Colon (tissue), 2 donors: ENCODE measurements at regions not wholly inside any gene's neighbourhood (a gene's known extent, or its start where the extent isn't known, plus 50 kb on each side); places are given as distances from the start of the nearest gene placed in this dataset.
"Not testable (repeated sequence)": the region's sequence is repeated elsewhere in the genome, so short reads cannot be mapped to it uniquely, and the experiment has no call there.

ENCODE experiments used
- FAIRE-seq: peaks from 2 replicates; lab custom pipeline; 2012; peaks lifted over from hg19 to GRCh38; lab: Jason Lieb, UNC
- donor health status: control.
- donor health status: control.

DNA sequence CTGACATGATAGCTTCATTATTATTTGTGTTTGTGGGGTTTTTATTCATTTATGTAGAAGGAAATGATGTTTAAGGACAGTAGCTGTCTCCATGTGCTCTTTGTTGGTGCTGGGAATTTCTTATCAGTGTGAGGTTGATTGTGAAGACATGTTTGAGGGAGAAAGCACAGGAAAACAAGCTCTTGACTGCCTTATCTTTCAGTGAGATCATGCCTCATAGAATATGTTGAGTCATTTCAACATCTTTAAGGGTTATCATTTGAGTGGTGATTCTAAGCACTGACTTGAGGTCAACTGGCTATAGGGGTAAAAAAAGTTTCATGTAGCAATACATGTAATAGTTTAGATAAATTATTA is 405.1 kb upstream of the ADAMTS5 start:
- FAIRE-seq = no peak

DNA sequence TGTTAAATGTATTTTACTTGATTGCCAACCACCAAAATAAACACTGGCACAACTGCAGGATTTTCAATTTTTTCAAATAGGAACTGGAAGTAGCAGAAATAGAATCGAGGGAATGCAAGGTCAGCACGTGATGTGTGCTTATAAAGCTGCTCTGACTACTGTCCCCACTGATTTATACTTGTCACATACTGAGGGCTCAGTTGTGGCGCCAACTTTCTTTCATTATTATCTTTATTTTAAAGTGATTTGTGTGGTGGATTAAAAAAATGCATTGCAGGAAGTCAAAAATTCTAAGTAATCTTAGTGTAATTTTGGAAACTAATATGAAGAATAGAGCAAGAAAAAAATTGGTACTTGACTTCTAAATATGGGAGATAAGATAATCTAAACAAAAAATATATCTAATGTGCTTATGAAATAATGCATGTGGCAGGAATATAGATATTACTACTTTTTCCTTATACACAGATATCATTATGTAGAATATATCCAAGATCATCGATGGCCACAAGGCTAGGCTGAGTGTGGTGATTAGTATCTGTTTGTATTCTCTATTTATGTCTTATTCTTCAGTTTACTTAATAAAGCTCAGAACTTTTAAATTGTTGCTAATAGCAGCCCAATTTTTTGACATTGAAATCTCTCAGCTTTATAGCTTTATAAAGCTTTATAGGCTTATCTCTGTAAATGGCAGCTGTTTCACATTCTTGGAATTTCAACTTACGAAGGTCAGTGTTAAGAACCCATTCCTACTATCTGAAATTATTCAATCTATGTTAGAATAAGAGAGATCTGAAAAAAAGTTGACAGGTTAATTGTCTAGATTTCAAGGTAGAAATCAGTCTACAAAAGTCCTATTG is 404.5 kb upstream of the ADAMTS5 start:
- no peak for FAIRE-seq

DNA sequence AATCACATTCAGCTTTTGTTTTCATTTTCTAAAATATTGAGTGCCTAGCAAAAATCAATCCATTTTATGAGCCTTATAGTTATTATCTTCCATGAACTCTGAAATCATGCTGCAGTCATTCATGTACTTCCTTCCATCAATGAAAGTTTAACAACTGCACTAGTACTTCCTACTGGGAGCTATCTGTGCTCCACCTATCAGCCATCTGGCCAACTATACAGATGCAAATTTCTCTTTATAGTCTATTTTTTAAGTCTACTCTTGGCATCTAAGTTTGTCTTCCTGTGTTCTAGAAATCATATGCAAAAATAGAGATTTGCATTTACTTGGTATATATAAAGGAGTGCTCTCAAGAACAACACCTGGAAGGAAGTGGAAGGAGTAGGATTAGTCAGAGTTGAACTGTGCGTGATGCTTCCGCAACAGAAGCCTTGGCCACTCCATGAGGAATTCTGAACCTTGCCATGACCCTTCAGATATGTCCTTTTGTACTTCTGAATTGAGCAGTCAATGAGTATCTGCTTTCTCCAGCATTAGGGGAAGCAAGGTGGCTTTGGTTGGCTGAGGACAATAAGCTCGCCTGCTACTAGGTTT is 403.2 kb upstream of the ADAMTS5 start:
- no peak for FAIRE-seq

DNA sequence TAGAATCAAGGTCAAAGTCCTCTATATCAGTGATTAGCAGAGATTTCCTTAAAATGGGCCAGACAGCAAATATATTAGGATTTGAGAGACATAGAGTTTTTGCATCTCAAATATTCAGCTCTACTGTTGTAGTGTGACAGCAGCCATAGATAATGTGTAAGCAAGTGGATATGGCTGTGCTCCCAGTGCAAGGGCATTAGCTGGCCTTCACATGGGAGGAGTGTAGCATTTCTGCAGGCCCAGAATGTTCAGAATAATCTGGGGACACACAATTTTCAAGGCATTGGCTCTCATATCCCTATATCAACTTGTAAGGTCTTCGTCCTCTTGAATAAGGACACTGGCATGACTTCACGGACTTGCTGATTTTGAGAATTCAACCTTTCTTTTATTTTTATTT is 402.3 kb upstream of the ADAMTS5 start:
- FAIRE-seq = no peak

DNA sequence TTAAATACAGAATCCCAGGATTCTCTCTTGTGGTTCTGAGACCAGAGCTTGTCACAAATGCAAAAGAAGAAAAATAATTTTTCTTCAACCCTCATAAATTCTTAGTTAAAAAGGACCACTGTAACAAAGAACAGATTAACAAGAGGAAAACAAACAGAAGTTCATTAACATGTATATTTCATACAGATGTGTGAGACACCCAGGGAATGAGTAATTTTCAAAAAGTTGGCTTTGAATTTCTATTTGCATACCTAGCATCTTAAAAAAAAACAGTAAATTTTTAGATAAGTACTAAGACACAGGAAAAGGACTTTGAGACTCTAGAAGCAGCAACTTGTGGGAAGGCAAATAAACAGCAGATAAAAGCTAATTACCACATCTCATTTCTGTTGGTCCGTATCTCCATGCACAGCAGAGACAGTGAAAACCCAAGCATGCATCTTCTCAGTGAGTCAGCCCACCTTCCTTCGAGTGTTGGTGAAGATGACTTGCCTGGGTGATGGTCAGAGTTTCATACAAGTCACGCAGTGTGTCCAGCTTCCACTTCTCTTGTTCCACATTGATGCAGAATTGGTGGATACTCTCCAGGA is 399.9 kb upstream of the ADAMTS5 start:
- FAIRE-seq = no peak

DNA sequence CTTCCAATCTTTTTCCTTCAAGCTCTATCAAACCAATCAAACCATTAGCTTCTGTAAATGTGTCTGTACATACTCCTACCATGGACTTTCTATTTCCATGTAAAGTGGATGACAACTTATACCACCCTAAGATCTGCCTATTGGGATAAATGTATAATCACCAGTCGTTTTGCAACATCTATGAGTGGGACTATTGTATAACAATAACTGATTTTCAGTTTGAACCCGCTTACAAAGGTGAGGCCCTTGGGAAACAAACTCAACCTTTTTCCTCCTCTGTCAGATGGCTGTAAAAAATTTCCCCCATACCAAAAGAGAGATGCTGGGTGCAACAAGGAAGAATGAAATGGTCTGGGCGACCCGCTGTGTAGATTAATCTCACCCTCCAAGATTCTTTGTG is 399.1 kb upstream of the ADAMTS5 start:
- FAIRE-seq = no peak

DNA sequence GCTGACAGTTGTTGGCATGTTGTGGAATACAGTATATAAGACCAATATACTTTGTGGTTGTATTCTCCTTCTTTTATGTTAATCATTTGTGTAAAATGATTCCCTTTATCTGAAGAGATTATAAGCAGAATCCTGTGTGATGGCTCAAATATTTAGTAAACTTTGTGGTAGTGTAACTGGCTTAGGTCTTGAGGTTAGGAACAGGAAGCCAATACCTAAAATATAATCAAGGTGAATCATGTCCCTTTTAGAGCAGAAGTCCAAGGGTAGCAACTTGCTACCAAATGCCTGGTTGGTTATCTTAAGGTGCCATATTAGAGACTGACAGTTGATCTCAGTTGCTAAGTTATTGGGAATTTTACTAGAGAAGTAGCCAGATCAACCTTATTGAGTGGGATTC is 398.5 kb upstream of the ADAMTS5 start:
- no peak for FAIRE-seq

DNA sequence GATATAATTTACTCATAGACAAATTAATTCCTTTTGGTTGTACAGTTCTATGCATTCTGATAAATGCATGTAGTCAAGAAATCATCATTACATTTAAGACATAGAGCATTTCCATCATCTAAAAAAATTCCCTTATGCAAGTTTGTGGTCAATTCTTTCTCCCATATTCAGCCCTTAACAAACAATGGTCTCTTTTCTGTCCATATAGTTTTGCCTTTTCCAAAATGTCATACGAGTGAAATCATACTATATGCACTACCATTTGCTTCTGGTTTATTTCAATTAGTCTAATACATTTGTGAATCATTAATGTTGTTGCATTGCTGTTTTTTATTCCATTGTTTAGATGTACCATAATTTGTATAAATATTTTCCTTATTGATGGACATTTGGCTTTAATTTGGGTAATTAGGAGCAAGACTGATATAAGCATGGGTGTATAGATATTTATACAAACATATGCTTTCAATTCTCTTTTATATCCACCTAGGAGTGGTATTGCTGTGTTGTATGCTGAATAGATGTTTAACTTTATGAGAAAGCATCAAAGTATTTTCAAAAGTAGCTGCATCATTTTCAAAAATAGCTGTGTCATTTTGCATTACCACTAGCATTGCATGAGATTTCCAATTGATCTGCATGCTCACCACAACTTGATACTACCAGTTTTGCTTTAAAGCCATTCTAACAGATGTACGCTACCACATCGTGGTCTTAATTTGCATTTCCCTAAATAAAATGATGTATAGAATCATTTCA is 397.0 kb upstream of the ADAMTS5 start:
- FAIRE-seq = no peak

DNA sequence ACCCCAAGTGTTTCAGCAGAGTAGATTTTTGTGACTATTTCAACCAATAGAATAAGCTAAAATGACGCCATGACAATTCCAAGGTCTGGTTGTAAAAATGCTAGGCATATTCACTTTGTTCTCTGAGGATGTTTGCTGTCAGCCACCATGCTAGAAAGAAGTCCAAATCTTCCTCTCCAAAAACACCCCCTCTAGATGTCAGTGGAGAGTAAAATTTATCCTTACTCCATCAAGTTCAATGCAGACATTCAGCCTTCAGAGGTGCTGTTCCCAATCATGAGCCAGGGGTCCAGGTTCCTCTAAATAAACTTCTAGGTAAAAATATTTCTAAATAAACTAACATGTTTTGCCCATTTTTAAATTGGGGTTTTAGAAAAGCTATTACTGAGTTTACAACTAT is 395.4 kb upstream of the ADAMTS5 start:
- FAIRE-seq = no peak

DNA sequence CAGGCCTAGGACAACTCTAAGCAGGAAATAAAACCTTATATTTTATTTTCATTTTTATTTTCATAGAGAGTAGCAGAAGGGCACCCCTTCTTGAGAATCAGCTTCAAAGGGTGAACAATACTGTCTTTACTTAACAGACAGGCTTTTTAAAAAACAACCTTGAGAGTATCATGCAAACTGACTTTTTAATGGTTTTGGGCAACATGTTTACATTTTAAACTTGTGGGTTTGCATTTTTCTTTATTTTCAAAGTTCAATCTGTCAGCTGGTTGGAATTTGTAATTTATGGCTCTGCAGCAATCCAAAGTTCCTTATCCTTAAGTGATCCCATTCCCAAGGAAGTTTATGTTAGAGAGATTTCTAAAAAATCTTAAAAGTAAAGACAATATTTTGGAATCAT is 392.3 kb upstream of the ADAMTS5 start:
- FAIRE-seq = no peak

DNA sequence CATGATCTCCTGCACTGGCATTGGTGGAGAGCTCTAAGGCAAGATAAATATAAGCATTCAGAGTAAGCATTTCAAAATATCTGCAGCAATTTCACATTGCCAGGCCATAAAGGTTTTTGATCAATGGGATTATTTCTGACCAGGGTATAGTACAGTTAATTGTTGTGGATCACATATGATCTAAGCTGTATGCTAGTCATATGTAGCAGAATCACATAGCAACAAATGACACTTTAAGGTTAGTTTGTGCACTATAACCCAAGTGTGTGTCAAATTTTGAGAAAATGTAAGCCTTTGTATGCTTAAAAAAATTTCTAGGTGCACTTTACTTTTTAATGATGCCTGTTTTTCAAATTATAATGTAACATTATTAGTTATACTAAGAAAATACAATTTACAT is 386.0 kb upstream of the ADAMTS5 start:
- FAIRE-seq = no peak

DNA sequence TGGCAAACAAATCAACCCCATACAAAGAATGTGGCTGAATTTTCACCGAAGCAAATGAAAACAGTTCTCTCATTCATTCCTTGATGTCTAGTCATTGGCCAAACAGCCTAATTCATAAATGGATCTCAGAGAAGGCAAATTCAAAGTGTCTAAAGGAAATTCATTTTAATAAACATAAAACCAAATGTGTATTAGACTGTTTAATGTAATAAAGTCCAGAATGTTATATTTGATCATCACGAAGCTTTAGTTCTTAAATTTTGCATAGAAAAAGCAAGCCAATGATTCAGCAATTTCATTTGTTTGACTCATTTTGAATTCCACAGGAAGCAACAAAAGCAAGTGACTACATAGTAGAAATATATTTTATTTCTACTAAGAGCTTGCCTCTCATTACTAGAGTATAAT is 379.2 kb upstream of the ADAMTS5 start:
- FAIRE-seq = no peak

DNA sequence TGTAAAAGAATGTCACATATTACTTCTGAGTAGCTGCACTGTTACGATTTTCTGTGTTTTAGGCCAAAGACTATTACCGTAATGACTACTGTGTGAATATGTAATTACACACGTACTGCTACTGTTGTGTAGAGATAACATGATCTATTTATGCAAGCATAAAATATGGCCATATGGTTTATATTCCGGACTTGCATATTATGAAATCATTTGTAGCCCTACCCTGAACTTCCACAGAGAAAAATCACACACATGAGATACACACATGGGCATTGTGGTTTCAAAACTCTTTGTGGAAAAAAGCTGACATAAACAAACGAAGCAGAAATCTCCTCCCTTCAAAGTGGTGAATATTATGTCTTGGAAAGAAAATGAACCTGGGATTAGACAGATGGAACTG is 373.0 kb upstream of the ADAMTS5 start:
- no peak for FAIRE-seq

DNA sequence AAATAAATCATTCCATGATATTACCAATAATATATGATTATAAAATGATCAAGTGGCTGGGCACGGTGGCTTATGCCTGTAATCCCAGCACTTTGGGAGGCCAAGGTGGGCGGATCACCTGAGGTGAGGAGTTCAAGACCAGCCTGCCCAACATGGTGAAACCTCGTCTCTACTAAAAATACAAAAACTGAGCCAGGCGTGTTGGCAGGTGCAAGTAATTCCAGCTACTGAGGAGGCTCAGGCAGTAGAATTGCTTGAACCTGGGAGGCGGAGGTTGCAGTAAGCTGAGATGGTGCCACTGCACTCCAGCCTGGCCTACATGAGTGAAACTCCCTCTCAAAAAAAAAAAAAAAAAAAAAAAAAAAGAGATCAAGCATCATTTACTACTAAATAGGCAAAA is 371.1 kb upstream of the ADAMTS5 start:
- not testable (repeated sequence) for FAIRE-seq

DNA sequence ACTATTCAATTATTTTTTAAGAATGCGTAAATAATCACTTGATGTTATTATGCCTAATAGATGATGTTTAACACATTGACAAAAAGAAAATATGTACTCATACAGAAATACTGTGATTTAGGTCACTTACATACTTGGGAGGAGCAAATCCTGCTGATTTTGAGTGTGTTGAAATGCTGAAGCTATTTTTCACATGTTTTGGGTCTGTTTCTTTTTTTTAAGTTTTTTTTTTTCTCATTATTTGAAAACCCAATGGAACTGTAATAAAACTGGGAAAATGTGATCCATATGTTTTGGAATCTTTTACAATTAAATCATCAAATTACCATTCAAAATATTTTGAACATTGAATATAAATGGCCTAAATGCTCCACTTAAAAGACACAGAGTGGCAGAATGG is 366.2 kb upstream of the ADAMTS5 start:
- no peak for FAIRE-seq

DNA sequence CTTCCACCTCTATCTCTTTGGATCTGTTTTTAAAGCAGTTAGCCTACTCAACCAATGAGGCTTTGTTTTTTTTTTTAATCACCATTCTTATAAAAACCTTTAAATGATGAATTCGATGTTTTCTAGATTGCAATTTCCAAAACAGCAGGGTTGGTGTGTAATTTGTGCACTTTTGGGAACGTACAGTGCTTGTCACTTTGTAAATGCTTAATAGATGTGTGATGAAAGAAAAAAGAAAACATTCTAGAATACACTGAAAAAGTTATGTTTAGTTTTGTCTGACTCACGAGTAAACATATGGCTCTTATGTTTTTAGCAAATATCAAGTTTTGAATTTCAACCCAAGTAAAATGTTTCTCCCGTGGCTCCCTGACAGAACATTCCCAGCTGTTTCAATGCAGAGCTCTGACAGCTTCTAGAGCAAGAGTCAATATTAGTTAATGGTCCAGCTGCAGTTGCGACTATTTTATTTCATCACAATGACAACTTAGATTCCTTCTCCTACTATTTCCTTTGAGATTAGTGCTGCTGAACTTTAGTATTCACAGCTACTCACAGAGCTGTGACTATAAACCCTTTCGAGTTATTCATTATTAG is 362.5 kb upstream of the ADAMTS5 start:
- FAIRE-seq = no peak

DNA sequence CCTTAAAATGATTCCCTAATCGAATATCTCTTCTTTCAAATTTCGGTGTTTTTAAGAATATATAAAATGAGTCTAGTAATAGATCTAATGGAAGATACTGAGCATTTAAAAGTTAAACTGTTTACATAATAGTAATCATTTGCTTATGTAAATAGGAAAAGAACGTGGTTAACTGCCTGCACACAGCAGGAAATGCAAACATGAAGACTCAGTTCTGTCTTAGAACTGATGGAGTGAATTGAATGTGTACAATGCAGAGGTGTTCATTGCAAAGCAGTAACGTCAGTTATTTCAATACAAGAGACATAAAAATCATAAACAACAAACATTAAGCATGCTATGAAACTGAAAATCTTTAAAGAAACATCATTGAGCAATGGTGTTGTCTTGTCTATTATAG is 359.4 kb upstream of the ADAMTS5 start:
- FAIRE-seq = no peak

DNA sequence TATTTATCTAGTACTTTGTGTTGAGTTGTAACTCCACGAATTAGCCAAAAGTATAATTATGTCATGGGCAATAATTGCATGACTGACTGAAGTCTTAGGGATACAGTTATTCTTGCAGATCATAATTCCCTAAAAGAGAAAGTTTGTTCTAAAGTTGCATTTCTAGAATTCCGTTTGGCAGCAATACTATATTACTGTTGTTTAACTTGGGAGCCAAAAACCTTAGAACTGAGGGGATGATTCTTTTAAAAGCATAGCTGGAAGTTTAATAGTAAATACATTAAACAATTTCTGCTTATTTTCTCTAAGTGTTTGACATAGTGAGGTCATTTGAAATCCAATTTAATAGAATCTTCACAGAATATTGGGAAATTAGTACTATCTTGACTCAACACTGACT is 356.4 kb upstream of the ADAMTS5 start:
- FAIRE-seq = no peak

DNA sequence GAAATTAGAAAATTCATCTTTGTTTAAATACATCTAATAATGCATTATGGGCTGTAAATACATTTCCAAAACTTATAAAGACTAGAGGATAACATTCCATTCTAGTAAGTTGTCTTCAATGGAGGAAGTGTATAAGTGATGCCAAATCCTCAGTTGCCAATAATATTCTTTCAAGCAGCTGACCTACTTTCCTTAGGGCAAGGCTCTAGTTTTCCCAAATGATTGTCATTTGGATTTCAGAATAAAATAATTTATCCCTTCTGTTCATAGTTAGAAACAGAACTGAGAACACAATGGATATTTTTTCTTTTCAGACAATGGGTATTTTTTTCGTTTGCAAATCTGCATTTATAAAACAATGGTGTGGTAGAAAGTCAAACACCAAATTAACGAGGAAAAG is 354.9 kb upstream of the ADAMTS5 start:
- FAIRE-seq = no peak

DNA sequence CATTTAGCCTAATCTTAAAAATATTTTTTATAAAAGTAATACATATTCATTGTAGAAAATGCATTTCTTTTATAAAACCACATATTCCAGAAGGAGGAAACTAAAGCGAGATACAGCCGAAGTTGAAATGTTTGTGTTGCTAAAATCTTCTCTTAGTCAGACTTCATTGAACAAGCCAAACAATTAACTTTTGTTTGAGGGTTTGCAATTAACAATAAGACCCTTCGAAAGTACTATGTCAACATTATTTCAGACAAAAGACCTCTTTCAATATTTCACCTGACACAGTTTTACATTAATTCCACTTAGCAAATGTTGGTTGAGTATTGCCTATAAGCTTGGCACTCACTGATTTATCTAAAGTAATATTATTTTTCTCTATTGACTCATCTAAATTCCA is 354.0 kb upstream of the ADAMTS5 start:
- no peak for FAIRE-seq

DNA sequence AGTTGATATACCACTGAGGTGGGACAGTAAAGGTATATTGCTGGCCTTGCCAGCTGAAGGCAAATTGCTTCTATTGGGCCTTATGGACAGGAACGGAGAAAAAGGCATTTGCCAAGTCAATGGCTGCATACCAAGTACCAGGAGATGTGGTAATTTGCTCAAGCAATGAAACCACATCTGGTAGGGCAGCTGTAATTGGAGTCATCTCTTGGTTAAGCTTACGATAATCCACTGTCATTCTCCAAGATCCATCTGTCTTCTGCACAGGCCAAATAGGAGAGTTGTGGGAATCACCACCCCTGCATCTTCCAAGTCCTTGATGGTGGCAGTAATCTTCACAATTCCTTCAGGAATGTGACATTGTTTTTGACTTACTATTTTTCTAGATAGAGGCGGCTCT is 350.7 kb upstream of the ADAMTS5 start:
- not testable (repeated sequence) for FAIRE-seq

DNA sequence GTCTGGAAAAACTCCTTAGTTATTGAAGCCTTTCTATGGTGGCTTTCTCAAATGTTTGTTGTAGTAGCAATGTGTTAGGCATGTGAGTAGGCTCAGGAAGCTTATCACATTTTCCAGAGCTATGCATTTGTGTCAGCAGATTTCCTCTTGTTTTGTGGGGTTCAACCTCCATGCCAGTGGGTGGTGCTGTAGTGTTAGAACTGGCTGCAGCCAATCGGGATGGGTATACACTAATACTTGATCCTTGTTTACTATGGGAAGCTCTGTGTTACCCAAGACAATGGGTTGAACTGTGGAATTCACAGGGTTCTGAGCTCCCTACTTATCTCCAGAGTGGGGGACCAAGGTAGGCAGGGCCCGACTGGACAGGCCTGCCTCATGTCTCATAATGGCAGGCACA is 348.5 kb upstream of the ADAMTS5 start:
- no peak for FAIRE-seq

DNA sequence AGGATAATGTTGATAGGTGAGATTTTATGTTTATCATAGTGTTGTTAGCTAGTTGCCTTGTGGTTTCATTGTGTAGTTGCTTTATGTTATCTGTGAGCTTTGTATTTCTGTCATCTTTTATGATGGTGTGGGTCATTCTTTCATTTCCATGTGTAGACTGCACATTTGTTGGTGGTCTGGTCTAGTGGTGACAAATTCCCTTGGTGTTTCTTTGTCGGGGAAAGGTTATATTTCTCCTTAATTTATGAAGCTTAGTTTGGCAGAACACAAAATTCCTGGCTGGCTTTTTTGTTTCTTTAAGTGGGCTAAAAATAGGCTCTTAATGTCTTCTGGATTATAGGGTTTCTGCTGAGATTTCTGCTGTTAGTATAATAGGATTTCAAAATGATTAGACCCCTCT is 347.2 kb upstream of the ADAMTS5 start:
- FAIRE-seq = no peak
